Chondrocyte (in vitro differentiated cells): ENCODE measurements at regions not wholly inside any gene's neighbourhood (a gene's known extent, or its start where the extent isn't known, plus 50 kb on each side); places are given as distances from the start of the nearest gene placed in this dataset.
"Not testable (repeated sequence)": the region's sequence is repeated elsewhere in the genome, so short reads cannot be mapped to it uniquely, and the experiment has no call there.

Experiments
- DNase-seq: peaks from one replicate; pipeline ENCODE4 v3.0.0; 2021; ENCODE audit warnings: mixed read lengths, low spot score
- H3K27ac Mint-ChIP-seq: one replicate; pipeline ENCODE4 v1.8.0; 2021; ENCODE audit warnings: mild to moderate bottlenecking, moderate library complexity, mixed read lengths; ENCODE audit not compliant: unreplicated experiment
- H3K27me3 Mint-ChIP-seq: 2 replicates; pipeline ENCODE4 v1.8.0; 2021; ENCODE audit warnings: low read depth, mixed read lengths
- H3K36me3 Mint-ChIP-seq: 2 replicates; pipeline ENCODE4 v1.8.0; 2021; ENCODE audit warnings: low read depth, mixed read lengths
- H3K4me1 Mint-ChIP-seq: 2 replicates; pipeline ENCODE4 v1.8.0; 2021; ENCODE audit warnings: low read depth, mild to moderate bottlenecking, mixed read lengths
- H3K4me3 Mint-ChIP-seq: one replicate; pipeline ENCODE4 v1.8.0; 2021; ENCODE audit warnings: mild to moderate bottlenecking, moderate library complexity, mixed read lengths; ENCODE audit not compliant: unreplicated experiment
- H3K9me3 Mint-ChIP-seq: 2 replicates; pipeline ENCODE4 v1.8.0; 2021; ENCODE audit warnings: low read depth, mixed read lengths
- TF ChIP-seq, protein P1 (sequence below): fragments of 200-600 bp; sonication (generic); IDR thresholded peaks from 2 replicates; pipeline ENCODE4 v1.5.0; 2021; ENCODE audit warnings: antibody characterized with exemption, mild to moderate bottlenecking, moderate library complexity

- no peaks in the 10 kb centered on the region for H3K36me3 Mint-ChIP-seq
- H3K4me1 Mint-ChIP-seq, result no peaks in the 10 kb centered on the region
- TF ChIP-seq, protein P1, sequence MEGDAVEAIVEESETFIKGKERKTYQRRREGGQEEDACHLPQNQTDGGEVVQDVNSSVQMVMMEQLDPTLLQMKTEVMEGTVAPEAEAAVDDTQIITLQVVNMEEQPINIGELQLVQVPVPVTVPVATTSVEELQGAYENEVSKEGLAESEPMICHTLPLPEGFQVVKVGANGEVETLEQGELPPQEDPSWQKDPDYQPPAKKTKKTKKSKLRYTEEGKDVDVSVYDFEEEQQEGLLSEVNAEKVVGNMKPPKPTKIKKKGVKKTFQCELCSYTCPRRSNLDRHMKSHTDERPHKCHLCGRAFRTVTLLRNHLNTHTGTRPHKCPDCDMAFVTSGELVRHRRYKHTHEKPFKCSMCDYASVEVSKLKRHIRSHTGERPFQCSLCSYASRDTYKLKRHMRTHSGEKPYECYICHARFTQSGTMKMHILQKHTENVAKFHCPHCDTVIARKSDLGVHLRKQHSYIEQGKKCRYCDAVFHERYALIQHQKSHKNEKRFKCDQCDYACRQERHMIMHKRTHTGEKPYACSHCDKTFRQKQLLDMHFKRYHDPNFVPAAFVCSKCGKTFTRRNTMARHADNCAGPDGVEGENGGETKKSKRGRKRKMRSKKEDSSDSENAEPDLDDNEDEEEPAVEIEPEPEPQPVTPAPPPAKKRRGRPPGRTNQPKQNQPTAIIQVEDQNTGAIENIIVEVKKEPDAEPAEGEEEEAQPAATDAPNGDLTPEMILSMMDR, result no peak
- no peak overlapping the region for H3K4me3 Mint-ChIP-seq
- no peak for DNase-seq
- peaks cover 2% of the 10 kb centered on the region for H3K27me3 Mint-ChIP-seq
- no peak overlapping the region for H3K27ac Mint-ChIP-seq
- no peaks in the 10 kb centered on the region for H3K9me3 Mint-ChIP-seq
Measured at GRCh38 chr3:25056-25455, 171.5 kb upstream of the CHL1 start.

- H3K27me3 Mint-ChIP-seq, H3K4me1 Mint-ChIP-seq, H3K9me3 Mint-ChIP-seq: not testable (repeated sequence)
Measured at GRCh38 chr3:35985-36384, 160.6 kb upstream of the CHL1 start.

DNA sequence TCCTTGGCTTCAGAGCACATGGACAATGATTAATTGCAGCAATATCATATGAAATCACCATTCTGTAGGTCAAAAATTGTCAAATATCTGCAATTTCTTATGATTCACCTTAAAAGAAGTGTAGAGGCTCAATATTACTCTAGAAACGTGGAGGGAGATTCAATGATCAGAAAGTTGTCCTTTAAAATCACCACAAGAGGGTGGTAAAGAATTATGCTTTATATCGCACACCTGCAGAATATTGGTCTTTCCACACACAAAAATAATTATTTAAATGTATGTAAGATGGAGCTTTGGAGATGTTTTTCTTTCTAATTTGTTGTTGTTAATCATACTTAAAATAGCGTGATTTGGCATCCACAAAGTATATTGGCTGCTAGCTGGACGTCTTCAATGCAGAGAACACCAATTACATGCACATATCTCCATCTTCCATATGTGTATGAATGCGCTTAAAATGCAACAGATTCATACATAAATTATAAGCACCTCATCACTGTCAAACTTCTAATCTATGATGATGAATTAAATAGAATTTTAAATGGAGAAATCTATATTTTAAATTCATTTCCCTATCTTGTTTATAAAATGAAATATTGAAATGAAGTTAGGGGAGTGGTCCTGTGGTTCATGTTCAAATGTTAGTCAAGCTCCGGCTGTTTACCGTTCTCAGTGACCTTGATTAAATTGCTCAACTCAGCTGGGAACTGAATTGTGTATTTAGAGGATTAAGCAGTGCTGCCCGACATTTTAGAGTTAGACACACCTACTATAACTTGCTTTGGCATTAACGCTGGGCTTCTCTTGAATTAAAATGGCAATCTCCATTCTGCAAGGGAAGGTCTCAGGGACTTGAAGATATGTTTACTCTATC is 153.5 kb upstream of the CHL1 start:
- not testable (repeated sequence) for H3K36me3 Mint-ChIP-seq, H3K4me1 Mint-ChIP-seq, DNase-seq, H3K27me3 Mint-ChIP-seq, H3K9me3 Mint-ChIP-seq, H3K4me3 Mint-ChIP-seq, H3K27ac Mint-ChIP-seq
- TF ChIP-seq, protein P1, result peak; percentile 70

More at GRCh38 chr3:35985-36384, 160.6 kb upstream of the CHL1 start:
- DNase-seq, H3K27ac Mint-ChIP-seq, H3K36me3 Mint-ChIP-seq, H3K4me3 Mint-ChIP-seq: not testable (repeated sequence)

DNA sequence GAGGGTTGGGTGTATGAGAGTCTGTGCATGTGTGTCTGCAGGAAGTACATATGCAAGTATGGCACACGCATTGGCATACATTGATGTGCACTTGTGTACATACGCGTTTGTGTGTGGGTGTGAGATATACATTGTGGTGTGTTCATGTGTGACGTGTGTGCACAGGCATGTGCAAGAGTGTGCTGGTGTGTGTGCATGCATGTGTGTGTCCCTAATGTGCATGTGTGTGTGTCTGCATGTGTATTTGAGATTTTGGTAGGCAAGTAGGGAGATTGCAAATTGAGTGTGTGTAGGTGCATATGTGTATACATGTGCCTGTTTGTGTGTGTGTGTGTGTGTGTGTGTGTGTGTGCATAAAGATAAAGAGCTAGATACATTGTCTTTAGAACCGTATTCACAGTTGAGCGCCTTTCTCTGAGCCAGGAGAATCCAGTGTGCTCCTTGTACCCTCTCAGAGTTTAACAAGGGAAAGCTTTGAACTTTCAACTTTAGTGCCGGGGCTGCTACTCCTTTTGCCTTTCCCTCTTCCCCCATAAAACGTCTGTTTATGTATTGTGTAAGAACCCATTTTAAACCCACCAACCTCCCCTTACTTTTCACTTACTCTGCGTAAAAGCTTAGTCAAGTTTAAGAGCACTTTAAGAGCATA is 152.4 kb upstream of the CHL1 start:
- H3K9me3 Mint-ChIP-seq, result peaks cover 2% of the 10 kb centered on the region
- H3K4me1 Mint-ChIP-seq, result no peaks in the 10 kb centered on the region
- H3K27ac Mint-ChIP-seq, result no peak overlapping the region
- peaks cover 2% of the 10 kb centered on the region for H3K27me3 Mint-ChIP-seq
- H3K36me3 Mint-ChIP-seq, result no peaks in the 10 kb centered on the region
- no peak for DNase-seq
- H3K4me3 Mint-ChIP-seq, result no peak overlapping the region
- TF ChIP-seq, protein P1, result no peak

- not testable (repeated sequence) for H3K4me1 Mint-ChIP-seq, H3K27ac Mint-ChIP-seq, H3K4me3 Mint-ChIP-seq, H3K27me3 Mint-ChIP-seq, DNase-seq, H3K9me3 Mint-ChIP-seq, H3K36me3 Mint-ChIP-seq
Measured at GRCh38 chr3:44941-45340, 151.6 kb upstream of the CHL1 start.

DNA sequence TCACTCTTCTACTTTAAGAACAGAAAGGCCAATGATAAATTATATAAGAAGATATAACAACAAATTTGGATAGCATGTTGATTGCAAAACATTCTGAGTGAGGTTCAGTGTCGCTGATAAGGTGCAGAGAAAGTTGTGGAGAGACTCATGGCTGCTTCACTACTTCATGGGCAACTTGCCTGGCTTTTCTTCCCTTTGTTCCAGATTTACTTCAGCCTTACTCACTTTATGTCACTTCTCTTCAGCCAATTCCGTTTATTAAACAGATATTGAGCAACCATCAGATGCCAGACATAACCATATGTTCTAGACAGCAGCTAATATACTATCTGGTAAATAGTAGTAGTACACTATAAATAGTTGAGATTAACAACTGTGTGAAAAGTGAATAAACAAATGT is 150.0 kb upstream of the CHL1 start:
- no peak for DNase-seq

DNA sequence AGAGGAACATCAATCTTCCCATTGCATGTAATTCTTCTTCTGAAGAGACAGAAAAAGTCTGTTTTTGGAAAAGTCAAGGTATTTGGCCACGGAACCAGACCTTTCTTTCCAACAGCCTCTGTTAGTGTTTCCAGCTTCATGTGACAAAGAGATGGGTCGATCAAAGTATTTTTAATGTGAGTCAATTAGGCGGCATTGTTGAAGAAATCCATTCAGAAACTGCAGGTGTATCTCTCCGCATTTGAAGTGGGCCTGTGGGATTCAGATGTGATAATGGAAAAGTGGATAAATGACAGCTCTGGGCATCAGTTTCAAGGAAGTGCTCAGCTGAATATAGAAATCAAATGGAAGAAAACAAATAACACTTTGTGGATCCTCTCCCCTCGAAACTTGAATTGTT is 143.1 kb upstream of the CHL1 start:
- H3K27me3 Mint-ChIP-seq, H3K4me1 Mint-ChIP-seq, H3K4me3 Mint-ChIP-seq, H3K36me3 Mint-ChIP-seq, H3K9me3 Mint-ChIP-seq, DNase-seq, H3K27ac Mint-ChIP-seq: not testable (repeated sequence)

More for the DNA sequence above, 150.0 kb upstream of the CHL1 start:
- H3K4me3 Mint-ChIP-seq, result no peak overlapping the region
- peaks cover 2% of the 10 kb centered on the region for H3K27me3 Mint-ChIP-seq
- no peak overlapping the region for H3K27ac Mint-ChIP-seq
- H3K36me3 Mint-ChIP-seq, result no peaks in the 10 kb centered on the region
- TF ChIP-seq, protein P1, result no peak
- peaks cover 4% of the 10 kb centered on the region for H3K9me3 Mint-ChIP-seq
- no peaks in the 10 kb centered on the region for H3K4me1 Mint-ChIP-seq
